ENCODE measurements at regions not wholly inside any gene's neighbourhood (a gene's known extent, or its start where the extent isn't known, plus 50 kb on each side); places are given as distances from the start of the nearest gene placed in this dataset.

DNA sequence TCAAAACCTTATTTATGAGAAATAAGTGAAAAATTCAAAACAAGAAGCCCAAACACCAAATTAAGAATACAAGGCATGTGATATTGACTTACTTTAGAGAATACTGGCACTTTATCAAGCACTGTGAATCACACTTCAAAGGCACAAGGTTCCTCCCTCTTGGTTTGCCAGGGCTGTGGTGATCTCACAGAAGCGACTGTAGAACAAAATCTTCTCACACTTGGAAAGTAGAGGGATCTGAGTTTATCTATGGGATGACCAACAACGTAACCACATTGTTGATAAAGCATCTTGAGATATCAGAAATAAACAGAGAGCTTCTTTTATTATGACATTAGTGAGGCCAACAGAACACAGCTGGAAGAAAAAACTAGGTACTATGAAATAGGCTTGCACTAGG is 295.9 kb downstream of the NFIB start:
- intact Hi-C loops (cut with DNase I) = no loop called here
- Histone ChIP-seq H3K27me3 (no peaks in the 10 kb centered on the region), H3K27ac (no peak overlapping the region), H3K4me3 (no peak overlapping the region), H3K36me3 (no peaks in the 10 kb centered on the region), H3K9me3 (no peaks in the 10 kb centered on the region), H3K4me1 (peaks cover 0 to 4% (median 0%) of the 10 kb centered on the region in 4 donors)
- TF ChIP-seq POLR2AphosphoS5 (IDR thresholded peaks at IDR 0.05) (no peak), POLR2A (IDR thresholded peaks at IDR 0.05) (no peak), EP300 (IDR thresholded peaks at IDR 0.05) (no peak)
- TF ChIP-seq, protein P1, sequence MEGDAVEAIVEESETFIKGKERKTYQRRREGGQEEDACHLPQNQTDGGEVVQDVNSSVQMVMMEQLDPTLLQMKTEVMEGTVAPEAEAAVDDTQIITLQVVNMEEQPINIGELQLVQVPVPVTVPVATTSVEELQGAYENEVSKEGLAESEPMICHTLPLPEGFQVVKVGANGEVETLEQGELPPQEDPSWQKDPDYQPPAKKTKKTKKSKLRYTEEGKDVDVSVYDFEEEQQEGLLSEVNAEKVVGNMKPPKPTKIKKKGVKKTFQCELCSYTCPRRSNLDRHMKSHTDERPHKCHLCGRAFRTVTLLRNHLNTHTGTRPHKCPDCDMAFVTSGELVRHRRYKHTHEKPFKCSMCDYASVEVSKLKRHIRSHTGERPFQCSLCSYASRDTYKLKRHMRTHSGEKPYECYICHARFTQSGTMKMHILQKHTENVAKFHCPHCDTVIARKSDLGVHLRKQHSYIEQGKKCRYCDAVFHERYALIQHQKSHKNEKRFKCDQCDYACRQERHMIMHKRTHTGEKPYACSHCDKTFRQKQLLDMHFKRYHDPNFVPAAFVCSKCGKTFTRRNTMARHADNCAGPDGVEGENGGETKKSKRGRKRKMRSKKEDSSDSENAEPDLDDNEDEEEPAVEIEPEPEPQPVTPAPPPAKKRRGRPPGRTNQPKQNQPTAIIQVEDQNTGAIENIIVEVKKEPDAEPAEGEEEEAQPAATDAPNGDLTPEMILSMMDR (IDR thresholded peaks at IDR 0.05) = no peak
- no peak for DNase-seq
- WGBS, 2 donors = 48 to 68% methylated on average over 2 of the region's 2 CpGs

DNA sequence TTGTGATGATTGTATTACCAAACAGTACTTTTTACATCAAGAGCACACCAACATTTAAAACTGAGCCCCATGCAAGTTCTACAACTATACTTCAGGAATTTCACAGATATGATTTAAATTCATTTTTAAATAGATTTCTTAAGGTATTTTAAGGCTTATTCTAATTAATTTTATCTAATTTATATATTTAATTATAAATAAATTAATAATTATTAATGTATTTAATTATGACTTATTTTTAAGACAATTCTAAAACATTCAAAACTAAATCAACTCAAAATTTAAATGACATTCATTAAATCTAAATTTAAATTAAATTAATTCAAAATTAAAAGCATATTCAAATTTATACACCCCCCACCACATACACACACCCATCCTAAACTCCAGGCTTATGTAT is 299.2 kb downstream of the NFIB start:
- intact Hi-C loops (cut with DNase I) = no loop called here
- Histone ChIP-seq H3K9me3 (no peaks in the 10 kb centered on the region), H3K27ac (no peak overlapping the region), H3K36me3 (no peaks in the 10 kb centered on the region), H3K4me1 (peaks cover 0 to 4% (median 0%) of the 10 kb centered on the region in 4 donors), H3K27me3 (no peaks in the 10 kb centered on the region), H3K4me3 (no peak overlapping the region)
- TF ChIP-seq, protein P1 (IDR thresholded peaks at IDR 0.05) = no peak
- TF ChIP-seq POLR2AphosphoS5 (IDR thresholded peaks at IDR 0.05) (no peak), EP300 (IDR thresholded peaks at IDR 0.05) (no peak), POLR2A (IDR thresholded peaks at IDR 0.05) (no peak)
- DNase-seq = no peak

DNA sequence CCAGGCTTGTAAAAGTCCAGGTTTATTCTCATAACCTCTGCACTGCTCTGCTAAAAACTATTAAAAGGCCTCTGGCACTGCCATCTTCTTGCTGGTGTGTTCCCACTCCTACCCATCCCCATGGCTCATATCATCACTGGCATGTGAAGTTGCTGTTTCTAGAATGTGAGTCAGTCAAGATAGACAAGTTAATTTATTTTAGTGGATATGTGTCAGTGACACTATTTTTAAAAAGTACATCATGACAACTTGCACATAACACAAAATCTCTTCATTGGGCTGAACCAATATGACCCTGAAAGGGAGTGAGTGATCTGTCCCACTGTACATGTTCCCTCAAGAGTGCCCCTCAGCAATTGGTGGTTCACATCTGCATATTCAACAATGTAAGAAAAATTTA is 299.7 kb downstream of the NFIB start:
- DNase-seq = no peak
- H3K27ac ChIP-seq = no peak overlapping the region
- no peaks in the 10 kb centered on the region for H3K9me3 ChIP-seq
- peaks cover 0 to 4% (median 0%) of the 10 kb centered on the region in 4 donors for H3K4me1 ChIP-seq
- no peaks in the 10 kb centered on the region for H3K27me3 ChIP-seq
- intact Hi-C loops (cut with DNase I) = no loop called here
- no peak overlapping the region for H3K4me3 ChIP-seq
- no peak for TF ChIP-seq EP300 (IDR thresholded peaks at IDR 0.05)
- no peak for TF ChIP-seq POLR2AphosphoS5 (IDR thresholded peaks at IDR 0.05)
- TF ChIP-seq, protein P1 (IDR thresholded peaks at IDR 0.05) = no peak
- TF ChIP-seq POLR2A (IDR thresholded peaks at IDR 0.05) = no peak
- no peaks in the 10 kb centered on the region for H3K36me3 ChIP-seq

DNA sequence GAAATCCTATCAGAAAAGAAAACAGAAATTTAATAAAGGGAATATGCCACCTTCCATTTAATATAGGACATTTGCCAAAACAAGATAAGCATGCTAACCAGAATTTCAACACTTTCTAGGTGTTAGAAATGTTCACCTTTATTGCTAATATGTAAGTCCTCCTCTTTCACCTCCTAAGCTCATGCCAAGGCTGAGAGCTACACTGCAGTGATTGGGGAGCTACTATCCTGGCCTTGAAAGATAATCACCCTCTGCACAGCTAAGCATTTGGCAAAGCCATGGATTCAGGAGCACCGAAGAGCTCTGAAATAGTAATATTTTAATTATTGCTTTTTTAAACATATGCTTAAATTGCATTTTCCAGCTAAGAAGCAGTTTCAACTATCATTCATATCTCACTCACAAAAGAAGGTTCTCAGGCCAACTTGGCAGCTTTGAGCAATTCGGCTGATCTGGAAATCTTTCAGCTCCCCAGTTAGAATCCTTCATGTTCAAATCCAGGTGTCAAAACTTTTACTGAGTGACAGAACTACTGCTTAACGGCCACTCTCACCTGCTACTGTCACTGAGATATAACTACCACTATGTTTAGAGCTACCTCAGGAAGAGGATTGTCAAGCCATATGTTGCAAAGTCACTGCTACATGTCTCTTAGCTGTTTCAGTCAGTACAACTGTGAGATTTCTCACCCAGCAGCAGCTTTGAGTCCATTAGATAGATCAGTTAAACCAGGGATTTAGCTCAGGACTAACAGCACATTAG is 302.0 kb downstream of the NFIB start:
- Histone ChIP-seq H3K27ac (no peak overlapping the region), H3K4me3 (no peak overlapping the region), H3K27me3 (no peaks in the 10 kb centered on the region), H3K36me3 (no peaks in the 10 kb centered on the region), H3K9me3 (no peaks in the 10 kb centered on the region), H3K4me1 (no peaks in the 10 kb centered on the region)
- no peak for TF ChIP-seq POLR2AphosphoS5 (IDR thresholded peaks at IDR 0.05)
- TF ChIP-seq, protein P1 (IDR thresholded peaks at IDR 0.05) = no peak
- no peak for TF ChIP-seq POLR2A (IDR thresholded peaks at IDR 0.05)
- no peak for TF ChIP-seq EP300 (IDR thresholded peaks at IDR 0.05)
- DNase-seq = no peak
- intact Hi-C loops (cut with DNase I) = no loop called here
- WGBS, 2 donors = 66 to 80% methylated on average over 3 of the region's 3 CpGs

All from sigmoid colon (tissue), 6 donors.